GM23338 (cell line): ENCODE measurements at regions not wholly inside any gene's neighbourhood (a gene's known extent, or its start where the extent isn't known, plus 50 kb on each side); places are given as distances from the start of the nearest gene placed in this dataset.

Experiments used
- CREB1 ChIP-seq: fragments of 250-450 bp; sonication (Bioruptor Pico); IDR thresholded peaks from 2 replicates; pipeline ENCODE4 v1.5.0; 2020; ENCODE audit warnings: low read depth, mild to moderate bottlenecking, moderate library complexity
- CTCF ChIP-seq, 2 experiments: fragments of 200-600 bp in 1 of 2; sonication (generic) in 1 of 2; conservative IDR thresholded peaks; 2 replicates each; pipeline versions ENCODE4 v1.5.1 to v1.6.1; 2016 to 2017; ENCODE audit warnings: antibody characterized with exemption in 2 of 2, low read depth in 2 of 2, mild to moderate bottlenecking in 2 of 2, moderate library complexity in 1 of 2
- EZH2 ChIP-seq: fragments of 200-600 bp; sonication (generic); IDR thresholded peaks from one replicate; pipeline ENCODE4 v1.8.0; 2017; ENCODE audit warnings: antibody characterized with exemption, mild to moderate bottlenecking, low read depth; ENCODE audit not compliant: unreplicated experiment
- EZH2phosphoT487 ChIP-seq: fragments of 200-600 bp; sonication (generic); IDR thresholded peaks from one replicate; pipeline ENCODE4 v1.8.1; 2018; ENCODE audit warnings: antibody characterized with exemption; ENCODE audit not compliant: unreplicated experiment
- POLR2AphosphoS5 ChIP-seq: IDR thresholded peaks from 2 replicates; pipeline ENCODE4 v1.6.1; 2016; ENCODE audit warnings: antibody characterized with exemption, low read depth
- REST ChIP-seq: IDR thresholded peaks from one replicate; pipeline ENCODE4 v1.6.1; 2018; ENCODE audit warnings: antibody characterized with exemption; ENCODE audit not compliant: unreplicated experiment
- ZNF114 ChIP-seq: fragments of 250-450 bp; sonication (Bioruptor Pico); IDR thresholded peaks from 2 replicates; pipeline ENCODE4 v1.5.0; 2020; ENCODE audit warnings: mild to moderate bottlenecking, moderate library complexity

- TF ChIP-seq CTCF (conservative IDR thresholded peaks at IDR 0.05; ENCODE audit: low read depth in 2 of 2): no peak
- TF ChIP-seq REST: no peak
- TF ChIP-seq EZH2: no peak
- TF ChIP-seq ZNF114 (CRISPR knock-in tag): no peak
- no peak for TF ChIP-seq POLR2AphosphoS5
- no peak for TF ChIP-seq CREB1 (CRISPR knock-in tag)
- no peak for TF ChIP-seq EZH2phosphoT487
Observed at GRCh38 chr2:6054161-6054671, 362.0 kb downstream of the SOX11 start.
